ENCODE measurements at regions not wholly inside any gene's neighbourhood (a gene's known extent, or its start where the extent isn't known, plus 50 kb on each side); places are given as distances from the start of the nearest gene placed in this dataset.

DNA sequence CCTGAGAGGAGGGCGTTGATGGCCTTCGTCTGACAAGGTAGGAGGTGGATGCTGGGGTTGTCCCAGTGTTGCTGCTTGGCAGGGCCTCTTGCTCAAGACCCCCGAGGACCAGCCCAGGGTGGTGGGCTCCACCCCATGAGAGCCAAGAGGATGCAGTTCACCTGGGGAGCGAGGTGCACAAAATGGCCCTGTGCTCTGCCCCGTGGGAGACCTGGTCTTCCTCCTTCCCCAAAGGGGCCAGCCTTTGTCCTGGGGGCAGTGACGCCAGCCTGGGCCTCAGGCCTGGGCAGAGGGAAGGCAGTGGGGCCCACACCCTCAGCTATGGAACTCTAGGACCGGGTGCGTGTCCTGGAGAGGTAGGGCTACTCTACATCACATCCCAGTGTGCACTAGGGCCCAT, 1233.3 kb downstream of the TBC1D22A start:
- TF ChIP-seq, protein P1, sequence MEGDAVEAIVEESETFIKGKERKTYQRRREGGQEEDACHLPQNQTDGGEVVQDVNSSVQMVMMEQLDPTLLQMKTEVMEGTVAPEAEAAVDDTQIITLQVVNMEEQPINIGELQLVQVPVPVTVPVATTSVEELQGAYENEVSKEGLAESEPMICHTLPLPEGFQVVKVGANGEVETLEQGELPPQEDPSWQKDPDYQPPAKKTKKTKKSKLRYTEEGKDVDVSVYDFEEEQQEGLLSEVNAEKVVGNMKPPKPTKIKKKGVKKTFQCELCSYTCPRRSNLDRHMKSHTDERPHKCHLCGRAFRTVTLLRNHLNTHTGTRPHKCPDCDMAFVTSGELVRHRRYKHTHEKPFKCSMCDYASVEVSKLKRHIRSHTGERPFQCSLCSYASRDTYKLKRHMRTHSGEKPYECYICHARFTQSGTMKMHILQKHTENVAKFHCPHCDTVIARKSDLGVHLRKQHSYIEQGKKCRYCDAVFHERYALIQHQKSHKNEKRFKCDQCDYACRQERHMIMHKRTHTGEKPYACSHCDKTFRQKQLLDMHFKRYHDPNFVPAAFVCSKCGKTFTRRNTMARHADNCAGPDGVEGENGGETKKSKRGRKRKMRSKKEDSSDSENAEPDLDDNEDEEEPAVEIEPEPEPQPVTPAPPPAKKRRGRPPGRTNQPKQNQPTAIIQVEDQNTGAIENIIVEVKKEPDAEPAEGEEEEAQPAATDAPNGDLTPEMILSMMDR (IDR thresholded peaks at IDR 0.05), result no peak
- no peak for TF ChIP-seq POLR2A (IDR thresholded peaks at IDR 0.05)

Measured in heart left ventricle (tissue), 13 donors.